LoVo (cell line): ENCODE measurements at regions not wholly inside any gene's neighbourhood (a gene's known extent, or its start where the extent isn't known, plus 50 kb on each side); places are given as distances from the start of the nearest gene placed in this dataset.
"Not testable (repeated sequence)": the region's sequence is repeated elsewhere in the genome, so short reads cannot be mapped to it uniquely, and the experiment has no call there.

Experiments
- DNase-seq: peaks from one replicate; pipeline ENCODE4 v3.0.0-alpha.2; 2016; ENCODE audit warnings: low spot score

GRCh38 chr7:69517985-69518704, 80.1 kb upstream of the AUTS2 start:
- DNase-seq: no peak

- no peak for DNase-seq
Observed at GRCh38 chr7:69518705-69519077, 79.6 kb upstream of the AUTS2 start.

GRCh38 chr7:69526570-69526969, 71.7 kb upstream of the AUTS2 start:
- no peak for DNase-seq

GRCh38 chr7:69527706-69528105, 70.6 kb upstream of the AUTS2 start:
- no peak for DNase-seq

GRCh38 chr7:69531050-69531449, 67.2 kb upstream of the AUTS2 start:
- DNase-seq: no peak

- DNase-seq: no peak
Observed at GRCh38 chr7:69534461-69535041, 63.7 kb upstream of the AUTS2 start.

GRCh38 chr7:69537691-69538090, 60.6 kb upstream of the AUTS2 start:
- DNase-seq: no peak

GRCh38 chr7:69539531-69539930, 58.7 kb upstream of the AUTS2 start:
- no peak for DNase-seq

- DNase-seq: no peak
Observed at GRCh38 chr7:69540287-69540686, 58.0 kb upstream of the AUTS2 start.

GRCh38 chr7:69541779-69542432, 56.4 kb upstream of the AUTS2 start:
- not testable (repeated sequence) for DNase-seq

- no peak for DNase-seq
Observed at GRCh38 chr7:69545175-69545574, 53.1 kb upstream of the AUTS2 start.
